Fibroblast of lung (primary cell): ENCODE measurements at regions not wholly inside any gene's neighbourhood (a gene's known extent, or its start where the extent isn't known, plus 50 kb on each side); places are given as distances from the start of the nearest gene placed in this dataset.

ENCODE experiments used
- DNase-seq, 2 donors: peaks; one replicate each; pipeline versions ENCODE4 v3.0.0 to v3.0.0-alpha.2; 2010; ENCODE audit warnings: low read depth in 2 of 2
- H2AFZ ChIP-seq: 2 replicates; pipeline ENCODE4 v1.5.1; 2012; ENCODE audit warnings: low read length, control low read depth, inconsistent platforms
- H3K27ac ChIP-seq: 2 replicates; pipeline ENCODE4 v1.5.1; 2011; ENCODE audit warnings: low read length, control low read depth; ENCODE audit not compliant: insufficient read depth
- H3K27me3 ChIP-seq: 2 replicates; pipeline ENCODE4 v1.5.1; 2011; ENCODE audit warnings: mild to moderate bottlenecking, low read length; ENCODE audit not compliant: control insufficient read depth, insufficient read depth
- H3K36me3 ChIP-seq: 2 replicates; pipeline ENCODE4 v1.5.1; 2011; ENCODE audit warnings: low read length; ENCODE audit not compliant: control insufficient read depth, insufficient read depth
- H3K4me1 ChIP-seq: 2 replicates; pipeline ENCODE4 v1.5.1; 2011; ENCODE audit warnings: low read length; ENCODE audit not compliant: control insufficient read depth, insufficient read depth; ENCODE audit errors: extremely low read depth
- H3K4me2 ChIP-seq: 2 replicates; pipeline ENCODE4 v1.5.1; 2011; ENCODE audit warnings: low read length, control low read depth; ENCODE audit not compliant: insufficient read depth; ENCODE audit errors: extremely low read depth
- H3K4me3 ChIP-seq, 4 experiments: fragments of 200-600 bp in 1 of 4; sonication (generic) in 1 of 4; replicated peaks in 1 of 4; 2 replicates each; pipeline ENCODE4 v1.5.1; 2011 to 2016; ENCODE audit warnings: low read length in 4 of 4, low read depth in 3 of 4, mild to moderate bottlenecking in 3 of 4, control low read depth in 2 of 4, inconsistent platforms in 1 of 4, mixed read lengths in 1 of 4; ENCODE audit not compliant: insufficient read depth in 1 of 4; ENCODE audit errors: control extremely low read depth in 1 of 4
- H3K79me2 ChIP-seq: 2 replicates; pipeline ENCODE4 v1.5.1; 2012; ENCODE audit warnings: mild to moderate bottlenecking, low read length, inconsistent platforms; ENCODE audit not compliant: control insufficient read depth, insufficient read depth
- H3K9ac ChIP-seq: 2 replicates; pipeline ENCODE4 v1.5.1; 2011; ENCODE audit warnings: mild to moderate bottlenecking, low read length, control low read depth; ENCODE audit not compliant: insufficient read depth
- H3K9me3 ChIP-seq: 2 replicates; pipeline ENCODE4 v1.5.1; 2012; ENCODE audit warnings: low read depth, low read length; ENCODE audit not compliant: control insufficient read depth, insufficient read depth
- H4K20me1 ChIP-seq: 2 replicates; pipeline ENCODE4 v1.5.1; 2011; ENCODE audit warnings: low read length; ENCODE audit not compliant: control insufficient read depth, insufficient read depth; ENCODE audit errors: extremely low read depth
- CTCF ChIP-seq, 2 donors: IDR thresholded peaks in 1 of 2; conservative IDR thresholded peaks in 1 of 2; 1 replicate in 1 of 2; 2 replicates in 1 of 2; pipeline ENCODE4 v1.5.1; 2011 to 2012; ENCODE audit warnings: low read length in 2 of 2, control low read depth in 1 of 2, inconsistent platforms in 1 of 2, low read depth in 1 of 2, mild to moderate bottlenecking in 1 of 2
- EZH2 ChIP-seq: IDR thresholded peaks from 2 replicates; pipeline ENCODE4 v1.5.1; 2012; ENCODE audit warnings: low read length, control low read depth, mild to moderate bottlenecking; ENCODE audit errors: missing control alignments

- Histone ChIP-seq H3K79me2 (no peaks in the 10 kb centered on the region), H3K27ac (no peak overlapping the region), H2AFZ (no peak overlapping the region), H3K27me3 (no peaks in the 10 kb centered on the region), H3K4me2 (no peak overlapping the region), H3K4me1 (no peaks in the 10 kb centered on the region), H3K4me3 (no peak overlapping the region), H3K9me3 (no peaks in the 10 kb centered on the region), H3K36me3 (no peaks in the 10 kb centered on the region), H4K20me1 (no peaks in the 10 kb centered on the region), H3K9ac (no peak overlapping the region)
- TF ChIP-seq EZH2 = no peak
- DNase-seq = peak; percentile 16 to 25
These were observed 406.7 kb upstream of the ZNF507 start for GRCh38 chr19:31938675-31939074.

- H3K4me2 ChIP-seq = no peak overlapping the region
- TF ChIP-seq EZH2 (no peak), CTCF (conservative IDR thresholded peaks at IDR 0.05 in 1 of 2, IDR thresholded peaks at IDR 0.05 in 1 of 2; ENCODE audit: low read depth in 1 of 2, low read length in 2 of 2) (no peak)
- no peak overlapping the region for H3K9ac ChIP-seq
- H3K4me3 ChIP-seq = no peak overlapping the region
- no peaks in the 10 kb centered on the region for H3K79me2 ChIP-seq
- no peaks in the 10 kb centered on the region for H3K27me3 ChIP-seq
- H4K20me1 ChIP-seq = no peaks in the 10 kb centered on the region
- H3K36me3 ChIP-seq = no peaks in the 10 kb centered on the region
- no peak overlapping the region for H2AFZ ChIP-seq
- H3K4me1 ChIP-seq = no peaks in the 10 kb centered on the region
- peak in 1 of 2 donors; percentile 79 for DNase-seq
- no peaks in the 10 kb centered on the region for H3K9me3 ChIP-seq
- no peak overlapping the region for H3K27ac ChIP-seq
These were observed 405.0 kb upstream of the ZNF507 start for GRCh38 chr19:31940396-31940795.

- H3K4me2 ChIP-seq = no peak overlapping the region
- no peaks in the 10 kb centered on the region for H3K4me1 ChIP-seq
- H4K20me1 ChIP-seq = no peaks in the 10 kb centered on the region
- no peak for DNase-seq
- no peaks in the 10 kb centered on the region for H3K79me2 ChIP-seq
- TF ChIP-seq EZH2 = no peak
- peak in 1 of 2 donors; percentile 16 for TF ChIP-seq CTCF (conservative IDR thresholded peaks at IDR 0.05 in 1 of 2, IDR thresholded peaks at IDR 0.05 in 1 of 2; ENCODE audit: low read depth in 1 of 2, low read length in 2 of 2)
- H3K36me3 ChIP-seq = no peaks in the 10 kb centered on the region
- H3K4me3 ChIP-seq = no peak overlapping the region
- no peak overlapping the region for H2AFZ ChIP-seq
- no peaks in the 10 kb centered on the region for H3K27me3 ChIP-seq
- H3K9ac ChIP-seq = no peak overlapping the region
- no peak overlapping the region for H3K27ac ChIP-seq
- H3K9me3 ChIP-seq = no peaks in the 10 kb centered on the region
These were observed 402.2 kb upstream of the ZNF507 start for GRCh38 chr19:31943191-31943661.
